ENCODE measurements at regions not wholly inside any gene's neighbourhood (a gene's known extent, or its start where the extent isn't known, plus 50 kb on each side); places are given as distances from the start of the nearest gene placed in this dataset.

- TF ChIP-seq CTCF (IDR thresholded peaks at IDR 0.05; ENCODE audit: low read depth, low read length): no peak
- no peak overlapping the region for H3K4me3 ChIP-seq (ENCODE audit: low read depth, low read length)
Observed at GRCh38 chr6:71031912-71032311, 75.1 kb upstream of the B3GAT2 start.

- H3K4me3 ChIP-seq (ENCODE audit: low read depth, low read length): no peak overlapping the region
- no peak for TF ChIP-seq CTCF (IDR thresholded peaks at IDR 0.05; ENCODE audit: low read depth, low read length)
Observed at GRCh38 chr6:71033171-71033570, 76.3 kb upstream of the B3GAT2 start.

GRCh38 chr6:71033890-71034289, 77.0 kb upstream of the B3GAT2 start:
- TF ChIP-seq CTCF (IDR thresholded peaks at IDR 0.05; ENCODE audit: low read depth, low read length): no peak
- no peak overlapping the region for H3K4me3 ChIP-seq (ENCODE audit: low read depth, low read length)

- no peak for TF ChIP-seq CTCF (IDR thresholded peaks at IDR 0.05; ENCODE audit: low read depth, low read length)
- no peak overlapping the region for H3K4me3 ChIP-seq (ENCODE audit: low read depth, low read length)
Observed at GRCh38 chr6:71034563-71035345, 77.9 kb upstream of the B3GAT2 start.

- TF ChIP-seq CTCF (IDR thresholded peaks at IDR 0.05; ENCODE audit: low read depth, low read length): no peak
- no peak overlapping the region for H3K4me3 ChIP-seq (ENCODE audit: low read depth, low read length)
Observed at GRCh38 chr6:71035871-71036270, 79.0 kb upstream of the B3GAT2 start.

GRCh38 chr6:71038711-71039344, 82.0 kb upstream of the B3GAT2 start:
- H3K4me3 ChIP-seq (ENCODE audit: low read depth, low read length): no peak overlapping the region
- no peak for TF ChIP-seq CTCF (IDR thresholded peaks at IDR 0.05; ENCODE audit: low read depth, low read length)

- H3K4me3 ChIP-seq (ENCODE audit: low read depth, low read length): no peak overlapping the region
- TF ChIP-seq CTCF (IDR thresholded peaks at IDR 0.05; ENCODE audit: low read depth, low read length): no peak
Observed at GRCh38 chr6:71040043-71040442, 83.2 kb upstream of the B3GAT2 start.

Measured in WI38 (cell line).